ENCODE measurements at regions not wholly inside any gene's neighbourhood (a gene's known extent, or its start where the extent isn't known, plus 50 kb on each side); places are given as distances from the start of the nearest gene placed in this dataset.

- Mint-ChIP-seq H3K4me1 (ENCODE audit: low read depth, unreplicated experiment) (peaks cover 43% of the 10 kb centered on the region), H3K9me3 (ENCODE audit: unreplicated experiment) (no peaks in the 10 kb centered on the region), H3K36me3 (ENCODE audit: low read depth, unreplicated experiment) (no peaks in the 10 kb centered on the region), H3K27me3 (ENCODE audit: low read depth, unreplicated experiment) (no peaks in the 10 kb centered on the region), H3K4me3 (ENCODE audit: unreplicated experiment) (peak overlapping the region; percentile 50), H3K27ac (ENCODE audit: unreplicated experiment) (peak overlapping the region; percentile 56)
- Histone ChIP-seq H3K4me3 (ENCODE audit: insufficient read depth, low read depth, low read length) (no peak overlapping the region), H3K27ac (ENCODE audit: low read depth, low read length) (no peak overlapping the region), H3K36me3 (ENCODE audit: insufficient read depth, low read length) (no peaks in the 10 kb centered on the region), H3K9me3 (ENCODE audit: insufficient read depth, low read depth, low read length) (no peaks in the 10 kb centered on the region), H3K79me2 (ENCODE audit: insufficient read depth, low read length) (no peaks in the 10 kb centered on the region), H3K4me2 (ENCODE audit: low read length) (no peak overlapping the region), H2AFZ (ENCODE audit: low read depth, low read length) (no peak overlapping the region), H3K27me3 (ENCODE audit: insufficient read depth, low read length) (no peaks in the 10 kb centered on the region), H4K20me1 (ENCODE audit: insufficient read depth, low read length) (no peaks in the 10 kb centered on the region), H3K9ac (ENCODE audit: low read length) (no peak overlapping the region), H3K4me1 (ENCODE audit: insufficient read depth, low read length) (peaks cover 18% of the 10 kb centered on the region)
- TF ChIP-seq EZH2 (IDR thresholded peaks at IDR 0.05; ENCODE audit: insufficient read depth, low read length) (no peak), CTCF (IDR thresholded peaks at IDR 0.05; ENCODE audit: insufficient read depth, low read depth, low read length) (no peak)
- no peak for DNase-seq (ENCODE audit: low read depth)
- no peak for FAIRE-seq
Observed at GRCh38 chr2:190789074-190790004, 91.3 kb upstream of the GLS start.

- Histone ChIP-seq H3K4me1 (ENCODE audit: insufficient read depth, low read length) (peaks cover 18% of the 10 kb centered on the region), H3K4me2 (ENCODE audit: low read length) (peak overlapping the region; percentile 76), H4K20me1 (ENCODE audit: insufficient read depth, low read length) (no peaks in the 10 kb centered on the region), H3K27ac (ENCODE audit: low read depth, low read length) (peak overlapping the region; percentile 33), H3K79me2 (ENCODE audit: insufficient read depth, low read length) (no peaks in the 10 kb centered on the region), H3K4me3 (ENCODE audit: insufficient read depth, low read depth, low read length) (peak overlapping the region; percentile 35), H3K9ac (ENCODE audit: low read length) (peak overlapping the region; percentile 27), H3K9me3 (ENCODE audit: insufficient read depth, low read depth, low read length) (no peaks in the 10 kb centered on the region), H2AFZ (ENCODE audit: low read depth, low read length) (peak overlapping the region; percentile 32), H3K36me3 (ENCODE audit: insufficient read depth, low read length) (no peaks in the 10 kb centered on the region), H3K27me3 (ENCODE audit: insufficient read depth, low read length) (no peaks in the 10 kb centered on the region)
- TF ChIP-seq EZH2 (IDR thresholded peaks at IDR 0.05; ENCODE audit: insufficient read depth, low read length) (no peak), CTCF (IDR thresholded peaks at IDR 0.05; ENCODE audit: insufficient read depth, low read depth, low read length) (no peak)
- H3K4me1 Mint-ChIP-seq (ENCODE audit: low read depth, unreplicated experiment), result peaks cover 38% of the 10 kb centered on the region
- H3K27me3 Mint-ChIP-seq (ENCODE audit: low read depth, unreplicated experiment), result no peaks in the 10 kb centered on the region
- H3K4me3 Mint-ChIP-seq (ENCODE audit: unreplicated experiment), result no peak overlapping the region
- no peak for FAIRE-seq
- no peaks in the 10 kb centered on the region for H3K9me3 Mint-ChIP-seq (ENCODE audit: unreplicated experiment)
- H3K36me3 Mint-ChIP-seq (ENCODE audit: low read depth, unreplicated experiment), result no peaks in the 10 kb centered on the region
- peak; percentile 87 for DNase-seq (ENCODE audit: low read depth)
- H3K27ac Mint-ChIP-seq (ENCODE audit: unreplicated experiment), result peak overlapping the region; percentile 86
Observed at GRCh38 chr2:190791347-190791975, 89.2 kb upstream of the GLS start.
